Muscle of back (tissue), 3 donors: ENCODE measurements at regions not wholly inside any gene's neighbourhood (a gene's known extent, or its start where the extent isn't known, plus 50 kb on each side); places are given as distances from the start of the nearest gene placed in this dataset.

Experiments
- DNase-seq, 3 donors: peaks; one replicate each; pipeline versions ENCODE4 v3.0.0 to v3.0.0-alpha.2; 2013

DNA sequence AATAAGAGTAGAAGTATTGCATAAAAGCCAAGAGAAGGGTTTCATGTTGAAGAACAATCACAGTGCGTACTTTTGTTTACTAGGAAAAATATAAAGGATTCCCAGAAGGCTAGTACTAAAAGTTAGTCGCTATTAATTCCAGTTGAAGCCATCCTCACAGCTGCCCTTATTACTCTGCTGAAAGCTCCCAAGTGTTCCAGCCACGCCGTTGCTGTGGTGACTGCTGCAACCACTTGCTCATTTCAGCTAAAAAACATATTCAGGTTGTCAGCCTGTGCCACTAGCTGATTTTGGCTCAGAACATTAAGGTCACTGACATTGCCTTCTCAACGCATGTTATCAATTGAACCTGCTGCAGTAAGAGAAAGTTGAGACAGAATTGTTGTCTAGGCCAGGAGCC lies 87.1 kb upstream of the FNDC3A start:
- no peak for DNase-seq

GRCh38 chr13:48890391-48890790 lies 85.3 kb upstream of the FNDC3A start:
- no peak for DNase-seq

DNA sequence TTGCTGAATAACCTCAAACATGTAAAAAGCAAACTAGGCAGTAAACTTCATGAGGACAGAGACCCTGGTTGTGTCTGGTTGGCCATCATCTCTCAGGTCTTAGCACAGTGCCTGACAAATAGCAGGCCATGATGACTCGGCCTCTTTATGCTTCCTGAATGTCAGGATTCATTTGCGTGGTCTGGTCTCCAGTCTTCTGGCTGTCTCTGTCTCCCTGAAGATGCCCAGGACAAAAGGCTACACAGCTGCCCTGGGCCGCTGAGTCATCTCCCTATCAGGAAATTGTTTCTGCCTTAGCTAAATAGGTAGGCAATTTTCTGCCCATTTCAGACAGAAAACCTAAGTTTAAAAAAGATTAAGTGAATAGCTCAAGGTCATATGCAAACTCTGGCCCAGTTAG lies 84.1 kb upstream of the FNDC3A start:
- peak in 1 of 3 donors; percentile 13 for DNase-seq

DNA sequence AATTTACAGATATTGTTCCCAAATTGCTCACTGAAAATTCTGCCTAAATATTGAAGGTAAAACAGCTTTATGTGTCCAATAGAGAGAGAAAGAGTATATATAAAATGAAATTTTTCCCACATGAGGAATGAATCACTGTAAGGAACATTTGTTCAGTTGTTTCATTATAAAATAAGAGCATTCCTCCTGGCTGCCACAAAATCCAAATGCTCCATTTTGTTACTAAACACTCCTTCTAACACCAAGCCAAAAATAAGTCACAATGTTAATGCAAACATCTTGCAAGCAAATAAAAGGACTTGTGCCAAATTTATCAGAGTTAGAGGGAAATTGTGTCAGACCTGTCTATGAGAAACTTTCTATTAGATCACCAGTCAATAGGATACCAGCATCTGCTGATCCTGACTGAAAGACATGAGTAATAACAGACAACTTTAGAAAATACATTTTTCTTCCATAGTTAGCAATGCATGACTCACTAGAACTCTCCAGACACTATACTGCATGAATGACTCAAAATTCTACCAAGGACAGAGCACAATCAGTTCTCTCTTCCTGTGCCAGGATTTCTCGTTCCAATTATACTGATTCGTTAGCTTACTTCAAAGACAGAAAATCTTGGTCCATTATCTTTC lies 83.5 kb upstream of the FNDC3A start:
- peak in 1 of 3 donors; percentile 71 for DNase-seq

- DNase-seq = no peak
These were observed 83.0 kb upstream of the FNDC3A start for GRCh38 chr13:48892688-48893075.

- no peak for DNase-seq
These were observed 79.4 kb upstream of the FNDC3A start for GRCh38 chr13:48896312-48896711.

DNA sequence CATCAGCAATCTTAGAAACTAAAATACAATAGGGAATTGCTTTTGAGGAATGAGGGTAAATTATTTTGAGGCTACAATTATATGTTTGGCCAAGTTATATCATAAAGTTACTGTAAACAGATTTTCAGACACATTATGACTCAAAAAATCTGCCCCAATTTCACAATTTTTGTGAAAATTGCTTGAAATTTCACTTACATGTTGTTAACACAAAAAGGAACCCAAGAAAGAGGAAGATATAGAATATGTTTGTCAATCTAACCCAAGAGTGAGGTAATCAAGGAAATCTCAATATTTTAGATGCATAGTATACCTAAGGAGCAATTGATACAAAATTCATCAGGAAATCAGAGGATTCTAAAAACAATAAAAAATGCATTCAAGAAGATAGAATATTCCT lies 73.9 kb upstream of the FNDC3A start:
- no peak for DNase-seq

GRCh38 chr13:48902368-48902767 lies 73.3 kb upstream of the FNDC3A start:
- DNase-seq = peak in 1 of 3 donors; percentile 1

GRCh38 chr13:48904668-48905290 lies 70.9 kb upstream of the FNDC3A start:
- no peak for DNase-seq

- DNase-seq = no peak
These were observed 69.5 kb upstream of the FNDC3A start for GRCh38 chr13:48906200-48906599.

DNA sequence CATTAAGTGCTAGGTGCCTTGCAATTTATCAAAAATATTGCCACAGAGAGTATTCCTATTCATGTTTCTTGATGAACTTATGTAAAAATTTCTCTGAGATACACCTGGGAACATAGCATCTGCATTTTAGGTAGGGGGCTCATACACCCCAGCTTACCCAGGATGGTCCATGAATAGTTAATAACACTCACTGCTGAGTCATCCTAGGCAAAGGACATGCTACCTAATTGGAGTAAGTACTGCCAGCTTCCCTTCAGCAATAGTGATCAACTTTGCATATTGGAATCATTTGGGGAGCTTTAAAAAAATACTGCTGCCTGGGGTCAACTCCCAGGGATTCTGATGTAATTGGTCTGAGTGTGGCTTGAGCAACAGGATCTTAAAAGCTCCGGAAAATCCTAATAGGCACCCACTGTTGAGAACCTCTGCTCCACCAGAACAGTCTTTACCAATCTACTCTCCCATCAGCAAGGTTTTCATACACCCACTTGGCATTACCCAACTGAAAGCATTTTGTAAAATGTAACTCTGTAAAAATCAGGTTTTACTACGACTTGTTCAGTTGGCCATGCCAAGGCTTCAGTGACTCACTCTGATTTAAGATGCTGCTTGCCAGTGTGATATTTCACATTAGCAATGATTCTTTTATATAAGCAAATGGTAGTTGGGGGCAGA lies 67.2 kb upstream of the FNDC3A start:
- no peak for DNase-seq

DNA sequence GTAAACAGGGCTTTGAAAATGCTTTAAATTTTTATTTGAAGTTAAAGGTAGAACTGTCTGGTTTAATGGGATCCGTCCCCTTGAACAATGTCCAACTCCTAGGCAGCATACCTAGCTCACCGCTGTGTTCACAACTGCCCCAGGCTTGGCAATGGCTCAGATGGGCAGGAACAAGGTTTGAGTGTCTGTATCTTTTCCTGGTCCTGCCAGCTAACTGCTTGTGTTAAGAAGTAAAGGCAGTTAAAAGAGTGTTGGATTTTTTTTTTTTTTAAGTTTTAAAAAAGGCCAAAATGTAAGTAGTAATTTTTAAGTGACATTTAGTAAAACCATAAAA lies 66.7 kb upstream of the FNDC3A start:
- DNase-seq = no peak

- DNase-seq = no peak
These were observed 65.0 kb upstream of the FNDC3A start for GRCh38 chr13:48910686-48911085.

DNA sequence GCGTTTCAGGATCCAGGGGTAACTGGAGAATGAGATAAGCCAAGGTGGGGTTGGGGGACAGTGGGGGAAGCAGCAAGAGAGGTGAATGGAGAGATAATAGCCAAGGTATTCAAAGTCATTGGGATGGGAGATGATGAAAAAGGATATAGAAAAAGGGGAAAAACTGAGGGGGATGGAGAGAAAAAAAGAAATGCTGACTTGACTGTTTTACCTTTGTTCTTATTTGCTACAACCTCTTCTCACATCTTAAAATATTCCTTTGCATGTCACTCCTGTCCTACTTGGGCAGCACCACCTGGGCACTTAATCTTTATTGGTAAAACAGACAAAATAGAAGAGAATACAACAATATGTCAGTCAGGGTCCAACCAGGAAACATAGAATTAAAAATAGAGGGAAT lies 56.0 kb upstream of the FNDC3A start:
- no peak for DNase-seq

GRCh38 chr13:48920730-48921129 lies 55.0 kb upstream of the FNDC3A start:
- DNase-seq = no peak

DNA sequence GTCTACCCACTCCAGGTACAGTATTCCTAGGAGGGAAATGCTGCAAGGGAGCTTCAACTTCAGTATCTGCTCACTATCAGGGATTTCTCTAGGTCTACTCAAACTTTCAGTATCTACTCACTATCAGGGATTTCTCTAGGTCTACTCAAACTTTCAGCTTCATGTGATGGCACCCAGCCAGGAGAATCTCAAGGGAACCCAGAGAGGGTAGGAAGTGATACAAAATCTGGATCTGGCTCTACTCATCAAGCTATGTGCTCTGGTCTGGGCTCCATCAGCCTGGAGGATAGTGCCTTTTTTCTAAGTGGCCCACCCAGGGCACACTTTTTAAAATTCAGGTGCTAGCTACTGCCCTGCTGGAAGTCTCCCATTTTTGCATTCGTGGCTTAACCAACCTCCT lies 52.3 kb upstream of the FNDC3A start:
- DNase-seq = no peak

- DNase-seq = no peak
These were observed 50.7 kb upstream of the FNDC3A start for GRCh38 chr13:48925001-48925400.
